Calu3 (cell line): ENCODE measurements at regions not wholly inside any gene's neighbourhood (a gene's known extent, or its start where the extent isn't known, plus 50 kb on each side); places are given as distances from the start of the nearest gene placed in this dataset.
"Not testable (repeated sequence)": the region's sequence is repeated elsewhere in the genome, so short reads cannot be mapped to it uniquely, and the experiment has no call there.

ENCODE experiments used
- BruUV-seq: library from RNA; stranded (reverse); fragments of 400-500 nt; replicated peaks from 2 replicates; lab custom pipeline; 2021; lab: Mats Ljungman, UMichigan
- CTCF ChIA-PET: fragments of 300-600 bp; sonication (Branson Sonifier 250); formaldehyde crosslinking; loops from one replicate; lab custom pipeline; 2022; ENCODE audit warnings: antibody characterized with exemption; lab: Charles Lee
- DNase-seq: peaks from one replicate; pipeline ENCODE4 v3.0.0; 2022
- H3K27ac Mint-ChIP-seq: one replicate; pipeline ENCODE4 v1.8.0; 2022; ENCODE audit warnings: mixed read lengths; ENCODE audit not compliant: unreplicated experiment
- H3K27me3 Mint-ChIP-seq: one replicate; pipeline ENCODE4 v1.8.0; 2022; ENCODE audit warnings: mixed read lengths; ENCODE audit not compliant: unreplicated experiment
- H3K36me3 Mint-ChIP-seq: one replicate; pipeline ENCODE4 v1.8.0; 2022; ENCODE audit warnings: mild to moderate bottlenecking, moderate library complexity, mixed read lengths; ENCODE audit not compliant: insufficient read depth, unreplicated experiment
- H3K4me1 Mint-ChIP-seq: one replicate; pipeline ENCODE4 v1.8.0; 2022; ENCODE audit warnings: mild to moderate bottlenecking, low read depth, mixed read lengths; ENCODE audit not compliant: unreplicated experiment
- H3K4me3 Mint-ChIP-seq: one replicate; pipeline ENCODE4 v1.8.0; 2022; ENCODE audit warnings: mild to moderate bottlenecking, low read depth, moderate library complexity, mixed read lengths; ENCODE audit not compliant: unreplicated experiment
- H3K9me3 Mint-ChIP-seq: one replicate; pipeline ENCODE4 v1.8.0; 2022; ENCODE audit warnings: low read depth, mixed read lengths; ENCODE audit not compliant: unreplicated experiment
- intact Hi-C: fragments of 100-400 bp; cut with micrococcal nuclease; formaldehyde crosslinking; loops from one replicate; pipeline ENCODE4 v1.10.0; 2022; ENCODE audit not compliant: unreplicated experiment
- TF ChIP-seq, protein P1 (sequence below): fragments of 200-600 bp; IDR thresholded peaks from one replicate; pipeline ENCODE4 v1.8.0; 2022; ENCODE audit warnings: antibody characterized with exemption; ENCODE audit not compliant: unreplicated experiment

DNA sequence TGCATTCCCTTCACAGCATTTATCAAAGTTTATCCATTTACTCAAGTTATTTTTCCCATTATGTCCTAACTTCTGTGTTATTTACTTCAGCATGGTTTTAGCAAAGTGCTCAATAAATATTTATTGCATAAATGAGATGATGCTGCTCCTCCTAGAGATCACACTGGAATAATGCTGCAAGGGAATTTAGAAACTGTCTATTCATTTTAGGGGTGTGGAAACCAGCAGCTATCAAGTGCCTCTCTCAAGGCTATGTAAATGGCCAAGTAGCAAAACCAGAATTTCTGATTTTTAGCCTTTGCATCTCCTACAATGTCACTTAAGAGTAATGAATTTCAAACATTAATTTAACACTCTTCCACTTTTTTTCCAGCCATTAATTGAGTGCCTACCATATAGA, 316.2 kb downstream of the COL12A1 start:
- no peak overlapping the region for H3K27ac Mint-ChIP-seq
- DNase-seq, result no peak
- TF ChIP-seq, protein P1, sequence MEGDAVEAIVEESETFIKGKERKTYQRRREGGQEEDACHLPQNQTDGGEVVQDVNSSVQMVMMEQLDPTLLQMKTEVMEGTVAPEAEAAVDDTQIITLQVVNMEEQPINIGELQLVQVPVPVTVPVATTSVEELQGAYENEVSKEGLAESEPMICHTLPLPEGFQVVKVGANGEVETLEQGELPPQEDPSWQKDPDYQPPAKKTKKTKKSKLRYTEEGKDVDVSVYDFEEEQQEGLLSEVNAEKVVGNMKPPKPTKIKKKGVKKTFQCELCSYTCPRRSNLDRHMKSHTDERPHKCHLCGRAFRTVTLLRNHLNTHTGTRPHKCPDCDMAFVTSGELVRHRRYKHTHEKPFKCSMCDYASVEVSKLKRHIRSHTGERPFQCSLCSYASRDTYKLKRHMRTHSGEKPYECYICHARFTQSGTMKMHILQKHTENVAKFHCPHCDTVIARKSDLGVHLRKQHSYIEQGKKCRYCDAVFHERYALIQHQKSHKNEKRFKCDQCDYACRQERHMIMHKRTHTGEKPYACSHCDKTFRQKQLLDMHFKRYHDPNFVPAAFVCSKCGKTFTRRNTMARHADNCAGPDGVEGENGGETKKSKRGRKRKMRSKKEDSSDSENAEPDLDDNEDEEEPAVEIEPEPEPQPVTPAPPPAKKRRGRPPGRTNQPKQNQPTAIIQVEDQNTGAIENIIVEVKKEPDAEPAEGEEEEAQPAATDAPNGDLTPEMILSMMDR, result no peak
- peaks cover 6% of the 10 kb centered on the region for H3K9me3 Mint-ChIP-seq
- no peaks in the 10 kb centered on the region for H3K4me1 Mint-ChIP-seq
- BruUV-seq, result no TSS peak
- H3K27me3 Mint-ChIP-seq, result no peaks in the 10 kb centered on the region
- intact Hi-C loops, result no loop called here
- H3K36me3 Mint-ChIP-seq, result no peaks in the 10 kb centered on the region
- no peak overlapping the region for H3K4me3 Mint-ChIP-seq
- CTCF ChIA-PET, result interaction anchor here (0.6 kb wide), 1 partner anchor 517 kb away, joined by 3 read pairs; no protein-coding TSS in a partner anchor

DNA sequence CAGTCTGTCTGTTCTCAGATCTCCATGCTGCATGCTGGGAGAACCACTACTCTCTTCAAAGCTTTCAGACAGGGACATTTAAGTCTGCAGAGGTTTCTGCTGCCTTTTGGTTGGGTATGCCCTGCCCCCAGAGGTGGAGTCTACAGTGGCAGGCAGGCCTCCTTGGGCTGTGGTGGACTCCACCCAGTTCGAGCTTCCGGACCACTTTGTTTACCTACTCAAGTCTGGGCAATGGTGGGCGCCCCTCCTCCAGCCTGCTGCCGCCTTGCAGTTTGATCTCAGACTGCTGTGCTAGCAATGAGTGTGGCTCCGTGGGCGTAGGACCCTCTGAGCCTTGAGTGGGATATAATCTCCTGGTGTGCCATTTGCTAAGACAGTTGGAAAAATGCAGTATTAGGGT, 317.1 kb downstream of the COL12A1 start:
- not testable (repeated sequence) for BruUV-seq, H3K27me3 Mint-ChIP-seq

DNA sequence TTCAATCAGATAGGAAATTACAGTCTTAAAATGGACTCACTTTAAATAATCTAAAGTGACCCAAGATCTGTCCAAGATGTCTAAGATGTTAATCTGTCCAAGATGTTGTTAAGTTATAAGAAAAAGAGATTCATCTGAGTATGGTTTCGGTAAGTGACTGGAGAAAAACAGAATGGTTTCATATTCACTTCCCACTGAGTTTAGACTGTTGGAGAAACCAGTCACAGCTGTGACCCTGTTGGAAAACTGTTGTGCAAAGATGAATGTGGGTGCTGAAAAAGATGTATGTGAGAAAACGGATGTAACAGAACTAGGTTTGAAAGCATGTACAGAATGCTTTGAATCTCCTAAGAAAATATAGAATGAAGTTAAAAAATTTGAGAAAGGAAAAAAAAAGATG, 325.9 kb downstream of the COL12A1 start:
- TF ChIP-seq, protein P1, result no peak
- H3K4me1 Mint-ChIP-seq, result peaks cover 18% of the 10 kb centered on the region
- CTCF ChIA-PET, result interaction anchor here (0.6 kb wide), 1 partner anchor 10 kb away, joined by 3 read pairs; no protein-coding TSS in a partner anchor
- intact Hi-C loops, result loop anchor here (10.0 kb wide), 2 partner anchors 235 to 465 kb away; no protein-coding TSS in a partner anchor
- H3K27ac Mint-ChIP-seq, result no peak overlapping the region
- BruUV-seq, result no TSS peak
- H3K9me3 Mint-ChIP-seq, result no peaks in the 10 kb centered on the region
- no peaks in the 10 kb centered on the region for H3K27me3 Mint-ChIP-seq
- DNase-seq, result no peak
- no peak overlapping the region for H3K4me3 Mint-ChIP-seq
- H3K36me3 Mint-ChIP-seq, result no peaks in the 10 kb centered on the region

More for the DNA sequence above, 317.1 kb downstream of the COL12A1 start:
- DNase-seq, H3K4me1 Mint-ChIP-seq, CTCF ChIA-PET, H3K36me3 Mint-ChIP-seq, H3K4me3 Mint-ChIP-seq, intact Hi-C loops, H3K9me3 Mint-ChIP-seq, H3K27ac Mint-ChIP-seq: not testable (repeated sequence)

DNA sequence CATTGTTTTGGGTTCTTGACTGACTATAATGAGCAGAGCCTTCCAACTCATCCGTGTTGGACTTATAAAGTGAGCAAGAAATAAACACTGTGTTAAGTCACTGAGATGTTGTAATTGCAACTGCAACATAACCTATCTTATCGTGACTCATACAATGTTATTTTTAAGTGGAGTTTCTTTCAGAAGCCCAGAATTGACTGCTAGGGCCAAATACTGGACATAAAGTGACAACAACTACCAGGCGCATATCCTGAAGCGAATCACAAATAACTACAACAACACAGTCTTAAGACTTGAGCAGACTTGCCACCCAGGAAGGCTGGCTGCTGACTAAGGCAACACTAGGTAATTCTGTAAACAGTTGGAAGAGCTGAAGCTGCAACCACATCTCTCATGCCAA, 326.6 kb downstream of the COL12A1 start:
- no peak overlapping the region for H3K27ac Mint-ChIP-seq
- no peaks in the 10 kb centered on the region for H3K27me3 Mint-ChIP-seq
- no peak overlapping the region for H3K4me3 Mint-ChIP-seq
- no TSS peak for BruUV-seq
- DNase-seq, result no peak
- CTCF ChIA-PET, result interaction anchor here (0.6 kb wide), 2 partner anchors 9 to 381 kb away, joined by 3 read pairs; no protein-coding TSS in a partner anchor
- intact Hi-C loops, result loop anchor here (10.0 kb wide), 2 partner anchors 236 to 464 kb away; no protein-coding TSS in a partner anchor
- TF ChIP-seq, protein P1, result no peak
- H3K4me1 Mint-ChIP-seq, result peaks cover 18% of the 10 kb centered on the region
- H3K36me3 Mint-ChIP-seq, result no peaks in the 10 kb centered on the region
- no peaks in the 10 kb centered on the region for H3K9me3 Mint-ChIP-seq

DNA sequence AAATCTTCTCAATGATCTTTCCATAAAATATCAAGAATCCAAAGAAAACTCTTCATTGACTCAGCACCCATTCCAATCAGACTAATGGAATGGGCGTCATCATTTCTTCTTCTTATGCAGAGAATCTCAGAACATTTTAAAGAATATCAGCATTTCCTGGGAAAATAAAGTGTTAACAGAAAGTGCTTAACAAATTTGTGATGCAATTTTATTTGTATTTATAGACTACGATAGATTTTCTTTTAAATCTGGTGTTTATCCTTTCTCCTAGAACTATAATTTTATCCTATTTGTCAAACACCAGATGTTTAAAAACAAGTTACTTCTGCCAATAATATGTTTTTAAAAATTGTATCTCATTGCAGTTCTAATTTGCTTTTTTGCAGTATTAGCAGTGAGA, 330.7 kb downstream of the COL12A1 start:
- no peak for DNase-seq
- TF ChIP-seq, protein P1, result no peak
- CTCF ChIA-PET, result interaction anchor here (0.6 kb wide), 1 partner anchor 246 kb away, joined by 5 read pairs; no protein-coding TSS in a partner anchor
- no peaks in the 10 kb centered on the region for H3K27me3 Mint-ChIP-seq
- no peak overlapping the region for H3K27ac Mint-ChIP-seq
- no TSS peak for BruUV-seq
- H3K9me3 Mint-ChIP-seq, result no peaks in the 10 kb centered on the region
- H3K4me3 Mint-ChIP-seq, result no peak overlapping the region
- intact Hi-C loops, result loop anchor here (10.0 kb wide), 2 partner anchors 240 to 460 kb away; no protein-coding TSS in a partner anchor
- peaks cover 58% of the 10 kb centered on the region for H3K4me1 Mint-ChIP-seq
- no peaks in the 10 kb centered on the region for H3K36me3 Mint-ChIP-seq
